Esophagus muscularis mucosa (tissue), 4 donors: ENCODE measurements at regions not wholly inside any gene's neighbourhood (a gene's known extent, or its start where the extent isn't known, plus 50 kb on each side); places are given as distances from the start of the nearest gene placed in this dataset.
A peak's percentile ranks its signal among the peaks of the same experiment; 100 is the strongest.

Source experiments
- DNase-seq: peaks from one replicate; pipeline ENCODE4 v3.0.0-alpha.2; 2017; ENCODE audit errors: extremely low spot score
- H3K27ac ChIP-seq, 4 donors: fragments of 200-600 bp; sonication (generic); replicated peaks in 1 of 4; 1 replicate in 3 of 4; 2 replicates in 1 of 4; pipeline ENCODE4 v1.5.1; 2016 to 2019; ENCODE audit warnings: mild to moderate bottlenecking in 1 of 4
- H3K27me3 ChIP-seq, 4 donors: fragments of 200-600 bp; sonication (generic); one replicate each; pipeline versions ENCODE4 v1.5.1 to v1.6.0; 2016 to 2019
- H3K36me3 ChIP-seq, 4 donors: fragments of 200-600 bp; sonication (generic); one replicate each; pipeline ENCODE4 v1.5.1; 2016 to 2019
- H3K4me1 ChIP-seq, 4 donors: fragments of 200-600 bp; sonication (generic); one replicate each; pipeline ENCODE4 v1.5.1; 2016 to 2019
- H3K4me3 ChIP-seq, 4 donors: fragments of 200-600 bp; sonication (generic); 1 replicate in 2 of 4; 2 replicates in 2 of 4; pipeline ENCODE4 v1.5.1; 2016 to 2019; ENCODE audit warnings: mild to moderate bottlenecking in 4 of 4, moderate library complexity in 1 of 4
- H3K9me3 ChIP-seq, 4 donors: fragments of 200-600 bp; sonication (generic); 1 replicate in 3 of 4; 2 replicates in 1 of 4; pipeline ENCODE4 v1.5.1; 2016 to 2019
- CTCF ChIP-seq, 3 experiments: fragments of 200-600 bp in 2 of 3; fragments of 450-650 bp in 1 of 3; sonication (generic) in 2 of 3; IDR thresholded peaks; one replicate each; pipeline ENCODE4 v1.5.1; 2017 to 2019; ENCODE audit warnings: antibody characterized with exemption in 3 of 3, mild to moderate bottlenecking in 2 of 3, moderate library complexity in 1 of 3
- EP300 ChIP-seq: sonication (generic); formaldehyde crosslinking; IDR thresholded peaks from one replicate; pipeline ENCODE4 v1.6.1; 2017; ENCODE audit warnings: antibody characterized with exemption
- POLR2A ChIP-seq: fragments of 450-650 bp; IDR thresholded peaks from one replicate; pipeline ENCODE4 v1.6.1; 2017; ENCODE audit warnings: antibody characterized with exemption, moderate library complexity, mild to moderate bottlenecking, low read depth
- POLR2AphosphoS5 ChIP-seq, 2 donors: sonication (generic); formaldehyde crosslinking; IDR thresholded peaks; one replicate each; pipeline ENCODE4 v1.6.1; 2017; ENCODE audit warnings: antibody characterized with exemption in 2 of 2
- WGBS: methylation state at CpG from one replicate; pipeline ENCODE4 v1.1.5; 2018; 5-methylcytosine and 5-hydroxymethylcytosine counted together
- intact Hi-C: fragments of 100-400 bp; cut with DNase I; formaldehyde crosslinking; loops from one replicate; pipeline ENCODE4 v1.15.1; 2023

DNA sequence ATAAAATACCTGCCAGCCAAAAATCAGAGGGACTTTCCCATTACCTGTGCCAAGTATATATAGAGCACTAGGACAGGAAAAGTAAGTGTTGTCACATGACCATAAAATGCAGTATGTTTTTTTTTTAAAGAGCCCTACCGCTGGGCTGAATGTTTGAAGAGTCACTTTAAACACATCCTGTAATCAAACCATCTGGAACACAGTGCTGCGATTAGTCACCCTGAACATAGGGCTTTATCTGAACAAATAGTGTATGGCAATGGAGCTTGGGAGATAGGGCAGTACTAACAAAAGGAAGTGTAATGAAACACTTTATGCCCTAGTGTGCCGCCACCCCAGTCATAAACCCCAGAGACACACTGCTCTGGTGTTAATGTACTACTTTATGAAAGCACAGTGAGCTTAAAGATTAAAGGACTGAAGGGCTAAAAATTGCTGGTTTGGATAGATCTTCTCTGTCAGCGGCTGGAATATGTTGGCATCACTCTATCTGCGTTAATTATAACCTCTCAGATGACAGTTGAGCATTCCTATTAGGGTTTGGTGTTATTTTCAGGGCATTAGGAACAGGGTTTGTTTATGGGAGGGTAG lies 90.4 kb downstream of the ZNF608 start:
- H3K27me3 ChIP-seq: no peaks in the 10 kb centered on the region
- intact Hi-C loops: no loop called here
- H3K4me3 ChIP-seq: peak overlapping the region in 2 of 4 donors; percentile 4 to 23
- peak; percentile 57 for DNase-seq
- peak overlapping the region; percentile 56 to 68 (median 62) for H3K27ac ChIP-seq
- H3K36me3 ChIP-seq: no peaks in the 10 kb centered on the region
- WGBS: 31% methylated on average over 5 of the region's 5 CpGs
- no peaks in the 10 kb centered on the region for H3K9me3 ChIP-seq
- H3K4me1 ChIP-seq: peaks cover 48 to 98% (median 94%) of the 10 kb centered on the region in 4 donors
- no peak for TF ChIP-seq POLR2A
- TF ChIP-seq POLR2AphosphoS5 (IDR thresholded peaks at IDR 0.05): peak; percentile 1 to 12
- TF ChIP-seq CTCF (IDR thresholded peaks at IDR 0.05): no peak

GRCh38 chr5:124655251-124655917 lies 91.1 kb downstream of the ZNF608 start:
- Histone ChIP-seq H3K4me3 (peak overlapping the region in 1 of 4 donors; percentile 23), H3K27ac (peak overlapping the region; percentile 56 to 68 (median 62)), H3K4me1 (peaks cover 48 to 98% (median 94%) of the 10 kb centered on the region in 4 donors), H3K36me3 (no peaks in the 10 kb centered on the region), H3K9me3 (no peaks in the 10 kb centered on the region), H3K27me3 (no peaks in the 10 kb centered on the region)
- DNase-seq: no peak
- TF ChIP-seq EP300: no peak
- no peak for TF ChIP-seq POLR2AphosphoS5 (IDR thresholded peaks at IDR 0.05)
- no peak for TF ChIP-seq POLR2A
- no peak for TF ChIP-seq CTCF (IDR thresholded peaks at IDR 0.05)
- intact Hi-C loops: no loop called here
- WGBS: 40% methylated on average over 8 of the region's 8 CpGs

DNA sequence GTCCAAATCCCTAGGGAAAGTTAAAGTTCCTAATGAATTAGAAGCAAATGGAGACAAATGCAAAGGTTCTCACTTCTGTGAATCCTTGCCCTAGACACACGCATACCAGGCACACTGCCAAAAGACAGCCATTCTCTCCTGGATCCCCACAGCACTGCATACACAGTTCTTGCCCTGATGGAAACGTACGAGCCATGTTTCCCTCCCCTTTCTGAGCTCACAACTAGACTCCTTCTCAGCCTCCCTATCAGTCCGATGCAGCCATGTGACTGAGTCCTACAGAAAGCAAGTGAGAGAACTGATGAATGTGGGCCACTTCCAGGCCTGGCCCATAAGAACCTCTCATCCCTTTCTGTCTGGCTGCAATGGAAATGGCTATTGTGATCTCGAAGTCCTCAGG lies 92.0 kb downstream of the ZNF608 start:
- intact Hi-C loops: no loop called here
- peaks cover 53 to 98% (median 94%) of the 10 kb centered on the region in 4 donors for H3K4me1 ChIP-seq
- H3K36me3 ChIP-seq: no peaks in the 10 kb centered on the region
- TF ChIP-seq POLR2A (no peak), POLR2AphosphoS5 (IDR thresholded peaks at IDR 0.05) (peak in 1 of 2 donors; percentile 4), CTCF (IDR thresholded peaks at IDR 0.05) (no peak)
- DNase-seq: no peak
- 65% methylated on average over 5 of the region's 5 CpGs for WGBS
- no peaks in the 10 kb centered on the region for H3K9me3 ChIP-seq
- peak overlapping the region; percentile 56 to 68 (median 62) for H3K27ac ChIP-seq
- no peaks in the 10 kb centered on the region for H3K27me3 ChIP-seq
- H3K4me3 ChIP-seq: no peak overlapping the region

- no peak for TF ChIP-seq POLR2A
- no peak for TF ChIP-seq CTCF (IDR thresholded peaks at IDR 0.05)
- no peak for TF ChIP-seq EP300
- no peak for TF ChIP-seq POLR2AphosphoS5 (IDR thresholded peaks at IDR 0.05)
- H3K4me1 ChIP-seq: peaks cover 55 to 98% (median 94%) of the 10 kb centered on the region in 4 donors
- no peak overlapping the region for H3K27ac ChIP-seq
- no peak for DNase-seq
- no peaks in the 10 kb centered on the region for H3K9me3 ChIP-seq
- H3K36me3 ChIP-seq: peaks cover 0 to 3% (median under 1%) of the 10 kb centered on the region in 4 donors
- no peaks in the 10 kb centered on the region for H3K27me3 ChIP-seq
- no peak overlapping the region for H3K4me3 ChIP-seq
- 100% methylated on average over 3 of the region's 3 CpGs for WGBS
- intact Hi-C loops: loop anchor here (2.0 kb wide), 1 partner anchor 91 kb away; no protein-coding TSS in a partner anchor
Measured at GRCh38 chr5:124653666-124654065, 92.8 kb downstream of the ZNF608 start.
